SKM-1 treated with dmso at 0.1 percent for 144 hours (cell line): ENCODE measurements at regions not wholly inside any gene's neighbourhood (a gene's known extent, or its start where the extent isn't known, plus 50 kb on each side); places are given as distances from the start of the nearest gene placed in this dataset.
"Not testable (repeated sequence)": the region's sequence is repeated elsewhere in the genome, so short reads cannot be mapped to it uniquely, and the experiment has no call there.

Experiments
- DNase-seq: peaks from one replicate; lab custom pipeline; 2025; ENCODE audit not compliant: unreplicated experiment; lab: John Stamatoyannopoulos, UW

- DNase-seq, result no peak
Observed at GRCh38 chr7:86209036-86209435, 434.7 kb upstream of the GRM3 start.

- DNase-seq, result no peak
Observed at GRCh38 chr7:86207740-86208139, 436.0 kb upstream of the GRM3 start.

- no peak for DNase-seq
Observed at GRCh38 chr7:86202833-86203232, 440.9 kb upstream of the GRM3 start.

DNA sequence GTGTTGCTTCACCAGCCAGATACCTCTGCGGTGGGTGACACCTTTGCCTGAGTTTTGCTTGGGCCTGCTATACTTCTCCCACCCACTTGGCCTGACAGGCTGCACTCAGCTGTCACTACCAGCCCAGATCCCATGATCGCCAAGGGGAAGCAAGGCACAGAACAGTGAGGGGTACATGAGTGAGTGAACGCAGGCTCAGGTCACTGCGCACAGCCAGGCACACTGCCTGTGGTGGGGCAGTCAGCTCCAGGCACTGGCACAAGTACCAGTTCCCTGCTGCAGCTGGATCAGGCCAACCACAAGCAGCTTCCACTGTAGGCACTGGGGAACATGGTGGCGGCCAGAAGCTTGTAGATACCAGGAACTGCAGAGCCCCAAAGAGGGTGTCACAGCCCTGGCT, 441.9 kb upstream of the GRM3 start:
- DNase-seq, result no peak

- no peak for DNase-seq
Observed at GRCh38 chr7:86199881-86200614, 443.7 kb upstream of the GRM3 start.

DNA sequence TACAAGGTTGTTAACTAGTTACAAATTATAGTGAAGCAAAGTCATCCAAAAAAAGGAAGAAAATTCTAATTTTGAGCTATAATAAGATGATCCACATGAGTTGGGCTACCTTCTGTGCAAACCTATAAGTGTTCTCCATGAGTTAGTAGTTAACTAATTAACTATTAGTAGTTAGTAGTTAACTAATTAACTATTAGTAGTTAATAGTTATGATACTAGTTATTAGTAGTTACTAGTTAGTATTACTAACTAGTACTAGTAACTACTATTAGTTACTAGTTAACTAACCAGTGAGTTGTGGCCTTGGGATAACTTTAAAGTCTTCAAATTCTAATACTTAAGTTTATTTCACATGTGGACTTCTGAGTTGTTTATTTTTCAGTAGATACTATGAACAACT, 453.4 kb upstream of the GRM3 start:
- no peak for DNase-seq

GRCh38 chr7:86181474-86181873, 462.2 kb upstream of the GRM3 start:
- no peak for DNase-seq

DNA sequence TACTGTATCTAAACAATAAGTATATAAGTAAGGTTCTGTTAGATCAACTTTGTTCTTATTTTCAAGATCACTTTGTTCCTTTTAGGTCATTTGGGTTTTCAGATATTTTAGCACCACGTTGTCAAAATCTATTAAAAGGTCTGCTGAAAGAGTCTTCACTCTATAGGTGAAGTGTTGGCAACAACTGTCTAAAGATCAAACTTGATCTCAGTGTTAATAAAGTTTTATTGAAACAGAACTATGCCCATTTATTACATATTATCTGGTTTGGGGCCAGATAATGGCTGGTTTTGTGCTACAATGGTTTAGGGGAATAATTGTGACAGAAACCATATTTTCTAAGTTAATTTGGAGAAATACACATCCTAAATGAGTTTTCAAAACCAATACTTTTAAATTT, 478.9 kb upstream of the GRM3 start:
- no peak for DNase-seq

- DNase-seq, result no peak
Observed at GRCh38 chr7:86158111-86158510, 485.6 kb upstream of the GRM3 start.

- no peak for DNase-seq
Observed at GRCh38 chr7:86155623-86156022, 488.1 kb upstream of the GRM3 start.

- no peak for DNase-seq
Observed at GRCh38 chr7:86152926-86153325, 490.8 kb upstream of the GRM3 start.

- DNase-seq, result no peak
Observed at GRCh38 chr7:86149024-86149665, 494.6 kb upstream of the GRM3 start.

DNA sequence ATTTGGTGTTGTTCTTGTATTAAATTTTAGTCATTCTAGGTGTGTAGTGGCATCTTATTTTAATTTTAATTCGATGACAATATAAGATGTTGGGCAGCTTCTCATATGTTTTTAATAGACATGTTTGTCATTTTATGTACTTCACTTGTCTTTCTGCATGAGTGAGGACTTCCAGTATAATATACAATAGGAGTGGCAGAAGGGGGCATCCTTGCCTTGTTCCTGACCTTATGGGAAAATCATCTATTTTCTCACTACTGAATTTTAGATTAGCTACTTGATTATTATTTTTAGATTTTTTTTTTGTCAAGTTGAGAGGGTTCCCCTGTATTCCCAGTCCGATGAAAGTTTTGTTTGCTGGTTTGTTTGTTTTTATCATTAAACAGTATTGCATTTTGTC, 495.2 kb upstream of the GRM3 start:
- no peak for DNase-seq

- DNase-seq, result no peak
Observed at GRCh38 chr7:86137343-86137742, 506.4 kb upstream of the GRM3 start.

GRCh38 chr7:86130268-86130667, 513.4 kb upstream of the GRM3 start:
- no peak for DNase-seq

- no peak for DNase-seq
Observed at GRCh38 chr7:86123476-86123875, 520.2 kb upstream of the GRM3 start.

GRCh38 chr7:86094166-86094669, 549.5 kb upstream of the GRM3 start:
- no peak for DNase-seq

DNA sequence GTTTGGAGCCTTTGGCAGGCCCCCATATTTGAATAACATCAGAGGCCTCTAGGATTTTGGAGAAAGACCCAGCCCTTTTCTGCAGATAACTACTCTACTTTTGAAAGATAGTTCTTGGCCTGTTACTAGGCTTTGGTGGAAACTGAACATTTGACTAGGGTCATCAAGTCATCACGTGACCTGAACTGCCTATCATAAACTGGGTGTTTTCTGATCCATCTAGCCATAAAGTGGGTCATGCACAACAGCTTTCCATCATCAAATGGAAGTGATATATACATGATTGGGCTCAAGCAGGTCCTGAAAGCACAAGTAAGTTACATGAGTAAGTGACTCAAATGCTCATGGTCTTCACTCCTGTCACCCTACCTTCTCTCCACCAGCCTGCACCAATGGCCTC, 552.3 kb upstream of the GRM3 start:
- DNase-seq, result no peak

GRCh38 chr7:86089455-86089854, 554.3 kb upstream of the GRM3 start:
- DNase-seq, result no peak

DNA sequence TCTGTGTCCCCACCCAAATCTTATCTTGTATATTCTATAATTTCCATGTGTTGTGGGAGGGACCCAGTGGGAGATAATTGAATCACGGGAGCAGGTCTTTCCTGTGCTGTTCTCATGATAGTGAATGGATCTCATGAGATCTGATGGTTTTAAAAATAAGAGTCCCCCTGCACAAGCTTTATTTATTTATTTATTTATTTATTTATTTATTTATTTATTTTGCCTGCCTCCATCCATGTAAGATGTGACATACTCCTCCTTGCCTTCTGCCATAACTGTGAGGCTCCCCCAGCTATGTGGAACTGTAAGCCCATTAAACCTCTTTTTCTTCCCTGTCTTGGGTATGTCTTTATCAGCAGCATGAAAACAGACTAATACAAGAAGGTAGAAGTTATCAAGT, 579.1 kb upstream of the GRM3 start:
- not testable (repeated sequence) for DNase-seq

DNA sequence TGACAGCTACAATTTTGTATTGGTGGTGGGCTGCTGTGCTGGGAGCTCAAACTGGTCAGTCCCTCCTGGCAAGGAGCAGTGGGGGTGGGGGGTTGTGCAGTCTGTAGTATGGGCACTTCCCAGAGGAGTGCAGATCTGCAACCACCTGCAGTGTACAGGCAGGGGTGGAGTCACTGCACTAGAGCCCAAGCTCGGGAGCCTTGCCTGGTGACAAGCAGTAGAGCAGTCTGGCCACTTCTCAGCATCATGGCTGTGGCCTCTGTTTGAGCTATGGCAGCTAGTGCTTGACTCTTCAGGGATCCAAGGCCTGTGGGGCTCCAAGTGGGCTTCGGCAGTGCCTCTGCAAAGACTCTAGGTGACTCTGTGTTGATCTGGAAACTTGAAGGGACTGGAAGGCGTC, 585.1 kb upstream of the GRM3 start:
- no peak for DNase-seq

DNA sequence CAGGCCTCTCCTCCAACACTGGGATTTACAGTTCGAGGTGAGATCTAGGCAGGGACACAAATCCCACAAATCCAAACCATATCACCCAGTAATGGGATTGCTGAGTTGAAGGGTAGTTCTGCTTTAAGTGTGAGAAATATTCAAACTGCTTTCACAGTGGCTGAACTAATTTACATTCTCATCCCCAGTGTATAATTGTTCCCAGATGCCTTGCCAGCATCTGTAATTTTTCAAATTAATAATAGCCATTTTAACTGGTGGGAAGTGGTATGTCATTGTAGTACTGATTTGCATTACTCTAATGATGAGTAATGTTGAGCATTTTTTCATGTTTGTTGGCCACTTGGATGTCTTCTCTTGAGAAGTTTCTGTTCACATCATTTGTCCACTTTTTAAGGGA, 592.8 kb upstream of the GRM3 start:
- no peak for DNase-seq

GRCh38 chr7:86049910-86050309, 593.8 kb upstream of the GRM3 start:
- DNase-seq, result no peak
